Smooth muscle cell (in vitro differentiated cells): ENCODE measurements at regions not wholly inside any gene's neighbourhood (a gene's known extent, or its start where the extent isn't known, plus 50 kb on each side); places are given as distances from the start of the nearest gene placed in this dataset.

ENCODE experiments used
- DNase-seq: peaks from one replicate; lab custom pipeline; 2025; ENCODE audit not compliant: unreplicated experiment; lab: John Stamatoyannopoulos, UW
- H2AFZ ChIP-seq: fragments of 200-600 bp; sonication (generic); 2 replicates; pipeline ENCODE4 v1.6.0; 2016; ENCODE audit warnings: antibody characterized with exemption, low read depth, mild to moderate bottlenecking
- H3F3A ChIP-seq: fragments of 200-600 bp; sonication (generic); 2 replicates; pipeline ENCODE4 v1.6.0; 2017; ENCODE audit warnings: antibody characterized with exemption, low read depth
- H3K27ac ChIP-seq: fragments of 200-600 bp; sonication (generic); 2 replicates; pipeline ENCODE4 v1.5.1; 2016; ENCODE audit warnings: low read depth, mild to moderate bottlenecking
- H3K27me3 ChIP-seq: fragments of 200-600 bp; sonication (generic); 2 replicates; pipeline ENCODE4 v1.6.1; 2016; ENCODE audit warnings: low read depth, mild to moderate bottlenecking
- H3K36me3 ChIP-seq: fragments of 200-600 bp; sonication (generic); 2 replicates; pipeline ENCODE4 v1.5.1; 2016; ENCODE audit warnings: low read depth
- H3K4me1 ChIP-seq: fragments of 200-600 bp; sonication (generic); 2 replicates; pipeline ENCODE4 v1.5.1; 2016; ENCODE audit warnings: low read depth
- H3K4me2 ChIP-seq: fragments of 200-600 bp; sonication (generic); 2 replicates; pipeline ENCODE4 v1.6.0; 2016; ENCODE audit warnings: mild to moderate bottlenecking
- H3K4me3 ChIP-seq: fragments of 200-600 bp; sonication (generic); 2 replicates; pipeline ENCODE4 v1.5.1; 2016; ENCODE audit warnings: mild to moderate bottlenecking
- H3K79me2 ChIP-seq: fragments of 200-600 bp; sonication (generic); 2 replicates; pipeline ENCODE4 v1.6.0; 2016; ENCODE audit warnings: low read depth, mild to moderate bottlenecking
- H3K9ac ChIP-seq: fragments of 200-600 bp; sonication (generic); 2 replicates; pipeline ENCODE4 v1.6.0; 2016; ENCODE audit warnings: low read depth
- H3K9me3 ChIP-seq: fragments of 200-600 bp; sonication (generic); replicated peaks from 2 replicates; pipeline ENCODE4 v1.5.1; 2016; ENCODE audit warnings: low read depth
- H4K20me1 ChIP-seq: fragments of 200-600 bp; sonication (generic); 2 replicates; pipeline ENCODE4 v1.6.0; 2016; ENCODE audit warnings: low read depth
- WGBS: methylation state at CpG from one replicate; pipeline ENCODE4 v1.1.7; 2016; ENCODE audit warnings: low lambda C conversion rate; 5-methylcytosine and 5-hydroxymethylcytosine counted together
- TF ChIP-seq, protein P1 (sequence below): fragments of 200-600 bp; sonication (generic); IDR thresholded peaks from 2 replicates; pipeline ENCODE4 v1.5.1; 2017; ENCODE audit warnings: borderline replicate concordance, mild to moderate bottlenecking, antibody characterized with exemption; ENCODE audit not compliant: insufficient read depth, poor library complexity, severe bottlenecking

DNA sequence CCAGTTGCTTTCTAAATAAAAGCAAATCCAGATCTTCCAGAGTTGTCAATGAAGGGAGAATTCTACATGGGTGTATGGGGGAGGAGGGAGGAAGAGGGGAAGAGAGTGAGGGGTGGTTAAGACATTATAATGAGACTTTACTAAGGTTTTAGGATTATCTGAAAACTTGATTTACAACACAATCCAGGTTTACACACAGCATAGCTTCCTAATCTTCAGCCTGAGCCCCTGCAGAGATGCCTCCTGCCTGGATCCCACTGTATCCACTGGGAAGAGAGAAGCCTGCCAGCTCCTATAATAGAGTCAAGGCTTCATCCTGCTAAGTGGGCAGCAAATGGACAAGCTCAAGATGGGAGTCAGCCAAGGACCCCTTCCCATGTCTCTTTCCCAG is 85.6 kb upstream of the KIT start:
- Histone ChIP-seq H3K27ac (peak overlapping the region; percentile 56), H3K36me3 (no peaks in the 10 kb centered on the region), H3K79me2 (no peaks in the 10 kb centered on the region), H2AFZ (no peak overlapping the region), H3K9me3 (no peaks in the 10 kb centered on the region), H3F3A (peaks cover 14% of the 10 kb centered on the region), H3K4me3 (no peak overlapping the region), H3K4me2 (peak overlapping the region; percentile 74), H3K27me3 (no peaks in the 10 kb centered on the region), H3K9ac (no peak overlapping the region), H3K4me1 (peaks cover 19% of the 10 kb centered on the region), H4K20me1 (no peaks in the 10 kb centered on the region)
- DNase-seq, result no peak
- TF ChIP-seq, protein P1, sequence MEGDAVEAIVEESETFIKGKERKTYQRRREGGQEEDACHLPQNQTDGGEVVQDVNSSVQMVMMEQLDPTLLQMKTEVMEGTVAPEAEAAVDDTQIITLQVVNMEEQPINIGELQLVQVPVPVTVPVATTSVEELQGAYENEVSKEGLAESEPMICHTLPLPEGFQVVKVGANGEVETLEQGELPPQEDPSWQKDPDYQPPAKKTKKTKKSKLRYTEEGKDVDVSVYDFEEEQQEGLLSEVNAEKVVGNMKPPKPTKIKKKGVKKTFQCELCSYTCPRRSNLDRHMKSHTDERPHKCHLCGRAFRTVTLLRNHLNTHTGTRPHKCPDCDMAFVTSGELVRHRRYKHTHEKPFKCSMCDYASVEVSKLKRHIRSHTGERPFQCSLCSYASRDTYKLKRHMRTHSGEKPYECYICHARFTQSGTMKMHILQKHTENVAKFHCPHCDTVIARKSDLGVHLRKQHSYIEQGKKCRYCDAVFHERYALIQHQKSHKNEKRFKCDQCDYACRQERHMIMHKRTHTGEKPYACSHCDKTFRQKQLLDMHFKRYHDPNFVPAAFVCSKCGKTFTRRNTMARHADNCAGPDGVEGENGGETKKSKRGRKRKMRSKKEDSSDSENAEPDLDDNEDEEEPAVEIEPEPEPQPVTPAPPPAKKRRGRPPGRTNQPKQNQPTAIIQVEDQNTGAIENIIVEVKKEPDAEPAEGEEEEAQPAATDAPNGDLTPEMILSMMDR, result no peak

DNA sequence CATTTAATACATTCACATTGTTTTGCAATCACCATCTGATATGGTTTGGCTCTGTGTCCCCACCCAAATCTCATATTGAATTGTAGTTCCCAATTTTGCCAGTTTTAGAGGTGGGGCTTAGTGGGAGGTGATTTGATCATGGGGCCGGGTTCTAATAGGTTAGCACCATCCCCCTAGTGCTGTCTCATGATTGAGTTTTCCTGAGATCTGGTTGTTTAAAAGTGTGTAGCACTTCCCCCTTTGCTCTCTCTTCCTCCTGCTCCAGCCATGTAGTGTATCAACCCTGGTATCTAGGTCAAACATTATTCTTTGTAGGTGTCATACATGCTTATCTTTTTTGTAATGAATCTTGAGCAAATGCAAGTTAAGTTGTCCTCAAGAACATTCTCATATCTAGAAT is 83.3 kb upstream of the KIT start:
- no peaks in the 10 kb centered on the region for H3K79me2 ChIP-seq
- no peak overlapping the region for H3K4me2 ChIP-seq
- H3K9ac ChIP-seq, result no peak overlapping the region
- H3K9me3 ChIP-seq, result no peaks in the 10 kb centered on the region
- no peak overlapping the region for H2AFZ ChIP-seq
- peaks cover 19% of the 10 kb centered on the region for H3K4me1 ChIP-seq
- TF ChIP-seq, protein P1, result no peak
- DNase-seq, result no peak
- 90% methylated on average over 1 of the region's 1 CpG for WGBS
- no peak overlapping the region for H3K4me3 ChIP-seq
- no peaks in the 10 kb centered on the region for H4K20me1 ChIP-seq
- H3K27ac ChIP-seq, result no peak overlapping the region
- H3K36me3 ChIP-seq, result no peaks in the 10 kb centered on the region
- no peaks in the 10 kb centered on the region for H3K27me3 ChIP-seq
- peaks cover 14% of the 10 kb centered on the region for H3F3A ChIP-seq

DNA sequence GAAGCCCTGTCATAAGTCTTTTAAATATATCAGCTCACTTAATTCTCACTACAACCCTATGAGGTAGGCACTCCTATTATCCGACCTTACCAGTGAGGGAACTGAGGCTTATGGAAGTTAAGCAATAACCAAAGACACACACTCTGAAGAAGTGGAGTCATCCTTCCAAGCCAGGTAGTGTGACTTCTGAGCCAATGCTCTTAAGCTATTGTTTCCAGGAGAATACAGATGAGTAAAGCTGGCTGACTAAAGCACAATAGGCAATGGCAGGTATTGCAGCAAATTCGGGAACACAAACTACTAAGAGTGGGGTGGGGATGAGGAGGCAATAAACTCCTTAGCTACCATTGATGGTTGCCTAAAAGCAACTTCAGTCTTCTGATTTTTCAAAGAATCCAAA is 81.8 kb upstream of the KIT start:
- Histone ChIP-seq H3K27me3 (no peaks in the 10 kb centered on the region), H3F3A (peaks cover 9% of the 10 kb centered on the region), H3K27ac (no peak overlapping the region), H3K9ac (no peak overlapping the region), H3K4me2 (no peak overlapping the region), H3K4me3 (no peak overlapping the region), H4K20me1 (no peaks in the 10 kb centered on the region), H3K79me2 (no peaks in the 10 kb centered on the region), H3K9me3 (no peaks in the 10 kb centered on the region), H2AFZ (no peak overlapping the region), H3K4me1 (peaks cover 14% of the 10 kb centered on the region), H3K36me3 (no peaks in the 10 kb centered on the region)
- 88% methylated on average over 2 of the region's 2 CpGs for WGBS
- TF ChIP-seq, protein P1, result no peak
- no peak for DNase-seq

- no peak overlapping the region for H3K4me2 ChIP-seq
- no peaks in the 10 kb centered on the region for H3K9me3 ChIP-seq
- no peaks in the 10 kb centered on the region for H3K36me3 ChIP-seq
- H2AFZ ChIP-seq, result no peak overlapping the region
- no peaks in the 10 kb centered on the region for H3K27me3 ChIP-seq
- H3F3A ChIP-seq, result peaks cover 3% of the 10 kb centered on the region
- TF ChIP-seq, protein P1, result no peak
- no peaks in the 10 kb centered on the region for H3K4me1 ChIP-seq
- no peak overlapping the region for H3K9ac ChIP-seq
- no peaks in the 10 kb centered on the region for H3K79me2 ChIP-seq
- 98% methylated on average over 2 of the region's 2 CpGs for WGBS
- no peak overlapping the region for H3K4me3 ChIP-seq
- no peak overlapping the region for H3K27ac ChIP-seq
- no peaks in the 10 kb centered on the region for H4K20me1 ChIP-seq
- DNase-seq, result no peak
Measured at GRCh38 chr4:54581807-54582206, 76.0 kb upstream of the KIT start.
